Loucy (cell line): ENCODE measurements at regions not wholly inside any gene's neighbourhood (a gene's known extent, or its start where the extent isn't known, plus 50 kb on each side); places are given as distances from the start of the nearest gene placed in this dataset.

Experiments
- CTCF ChIP-seq: fragments of 200-600 bp; sonication (generic); conservative IDR thresholded peaks from 2 replicates; pipeline ENCODE4 v1.5.1; 2014; ENCODE audit warnings: mild to moderate bottlenecking, antibody characterized with exemption, low read length
- EZH2phosphoT487 ChIP-seq: fragments of 200-600 bp; IDR thresholded peaks from 2 replicates; pipeline ENCODE4 v1.6.1; 2018; ENCODE audit warnings: antibody characterized with exemption, mild to moderate bottlenecking, moderate library complexity, borderline replicate concordance

- TF ChIP-seq CTCF = no peak
- no peak for TF ChIP-seq EZH2phosphoT487
Measured at GRCh38 chr11:30800904-30801303, 214.8 kb upstream of the MPPED2 start.
